Neutrophil (primary cell): ENCODE measurements at regions not wholly inside any gene's neighbourhood (a gene's known extent, or its start where the extent isn't known, plus 50 kb on each side); places are given as distances from the start of the nearest gene placed in this dataset.

Experiments
- H3K27ac ChIP-seq: fragments of 200-600 bp; sonication (generic); 2 replicates; pipeline ENCODE4 v1.5.1; 2016; ENCODE audit warnings: mild to moderate bottlenecking, moderate library complexity
- H3K27me3 ChIP-seq: fragments of 200-600 bp; sonication (generic); 2 replicates; pipeline ENCODE4 v1.6.0; 2016; ENCODE audit warnings: mild to moderate bottlenecking
- H3K36me3 ChIP-seq: fragments of 200-600 bp; sonication (generic); 2 replicates; pipeline ENCODE4 v1.5.1; 2017
- H3K4me1 ChIP-seq, 2 experiments: fragments of 200-600 bp in 1 of 2; sonication (generic) in 1 of 2; 1 replicate in 1 of 2; 2 replicates in 1 of 2; pipeline versions ENCODE4 v1.5.1 to v1.6.1; 2013 to 2016; ENCODE audit warnings: low read depth in 1 of 2, low read length in 1 of 2, mild to moderate bottlenecking in 1 of 2, moderate library complexity in 1 of 2; ENCODE audit not compliant: control insufficient read depth in 1 of 2, insufficient read depth in 1 of 2
- H3K4me3 ChIP-seq, 2 experiments: fragments of 200-600 bp in 1 of 2; sonication (generic) in 1 of 2; 1 replicate in 1 of 2; 2 replicates in 1 of 2; pipeline ENCODE4 v1.5.1; 2013 to 2016; ENCODE audit warnings: low read depth in 1 of 2, low read length in 1 of 2, mild to moderate bottlenecking in 1 of 2, moderate library complexity in 1 of 2
- H3K9me3 ChIP-seq: fragments of 200-600 bp; sonication (generic); 2 replicates; pipeline ENCODE4 v1.5.1; 2016
- TF ChIP-seq, protein P1 (sequence below): fragments of 200-600 bp; sonication (generic); IDR thresholded peaks from 2 replicates; pipeline ENCODE4 v1.5.1; 2016; ENCODE audit warnings: antibody characterized with exemption

DNA sequence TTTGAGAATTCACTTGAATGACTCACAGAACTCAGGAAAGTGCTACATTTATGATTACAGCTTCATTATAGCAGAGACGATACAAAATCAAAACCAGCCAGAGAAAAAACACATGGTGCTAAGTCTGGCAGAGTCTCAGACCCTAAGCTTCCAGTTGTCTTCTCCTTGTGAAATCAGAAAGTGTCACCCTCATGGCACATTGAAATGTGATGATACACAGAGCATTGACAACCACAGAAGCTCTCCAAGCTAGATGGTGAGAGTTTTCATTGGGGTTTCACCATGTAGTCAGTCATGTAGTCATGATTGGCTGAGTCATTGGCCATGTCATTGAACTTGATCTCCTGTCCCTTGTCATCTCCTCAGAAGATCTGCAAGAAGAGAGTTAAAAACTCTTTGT lies 526.6 kb downstream of the MRPL39 start:
- Histone ChIP-seq H3K9me3 (no peaks in the 10 kb centered on the region), H3K36me3 (no peaks in the 10 kb centered on the region)
- TF ChIP-seq, protein P1, sequence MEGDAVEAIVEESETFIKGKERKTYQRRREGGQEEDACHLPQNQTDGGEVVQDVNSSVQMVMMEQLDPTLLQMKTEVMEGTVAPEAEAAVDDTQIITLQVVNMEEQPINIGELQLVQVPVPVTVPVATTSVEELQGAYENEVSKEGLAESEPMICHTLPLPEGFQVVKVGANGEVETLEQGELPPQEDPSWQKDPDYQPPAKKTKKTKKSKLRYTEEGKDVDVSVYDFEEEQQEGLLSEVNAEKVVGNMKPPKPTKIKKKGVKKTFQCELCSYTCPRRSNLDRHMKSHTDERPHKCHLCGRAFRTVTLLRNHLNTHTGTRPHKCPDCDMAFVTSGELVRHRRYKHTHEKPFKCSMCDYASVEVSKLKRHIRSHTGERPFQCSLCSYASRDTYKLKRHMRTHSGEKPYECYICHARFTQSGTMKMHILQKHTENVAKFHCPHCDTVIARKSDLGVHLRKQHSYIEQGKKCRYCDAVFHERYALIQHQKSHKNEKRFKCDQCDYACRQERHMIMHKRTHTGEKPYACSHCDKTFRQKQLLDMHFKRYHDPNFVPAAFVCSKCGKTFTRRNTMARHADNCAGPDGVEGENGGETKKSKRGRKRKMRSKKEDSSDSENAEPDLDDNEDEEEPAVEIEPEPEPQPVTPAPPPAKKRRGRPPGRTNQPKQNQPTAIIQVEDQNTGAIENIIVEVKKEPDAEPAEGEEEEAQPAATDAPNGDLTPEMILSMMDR = no peak

GRCh38 chr21:25080141-25080540 lies 527.1 kb downstream of the MRPL39 start:
- H3K27me3 ChIP-seq = no peaks in the 10 kb centered on the region
- no peak overlapping the region for H3K4me3 ChIP-seq

More for the DNA sequence above, 526.6 kb downstream of the MRPL39 start:
- no peak overlapping the region for H3K27ac ChIP-seq
- no peaks in the 10 kb centered on the region for H3K27me3 ChIP-seq
- H3K4me3 ChIP-seq = no peak overlapping the region
- no peaks in the 10 kb centered on the region for H3K4me1 ChIP-seq

DNA sequence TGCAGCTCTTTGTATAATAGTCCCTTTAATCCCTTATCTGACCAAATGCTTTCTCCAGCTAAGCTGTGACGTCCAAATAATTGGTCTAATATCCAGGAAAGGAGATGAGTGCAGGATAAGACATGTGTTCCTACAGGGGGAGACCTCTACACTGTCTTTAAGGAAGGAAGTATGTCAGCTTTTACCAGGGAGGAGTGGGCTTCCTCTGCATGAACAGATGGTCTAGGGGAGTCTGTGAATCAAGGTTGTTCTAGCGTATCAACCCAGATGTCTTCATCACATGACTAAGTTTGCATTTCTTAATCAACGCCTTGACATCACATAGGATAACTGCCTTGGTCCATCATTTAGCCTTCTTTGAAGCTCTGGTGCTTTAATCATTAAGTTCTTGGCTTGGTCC lies 528.2 kb downstream of the MRPL39 start:
- H3K36me3 ChIP-seq = no peaks in the 10 kb centered on the region
- TF ChIP-seq, protein P1 = no peak
- no peak overlapping the region for H3K4me3 ChIP-seq
- H3K27ac ChIP-seq = no peak overlapping the region
- no peaks in the 10 kb centered on the region for H3K27me3 ChIP-seq
- H3K9me3 ChIP-seq = no peaks in the 10 kb centered on the region
- no peaks in the 10 kb centered on the region for H3K4me1 ChIP-seq

More at GRCh38 chr21:25080141-25080540, 527.1 kb downstream of the MRPL39 start:
- TF ChIP-seq, protein P1 = no peak
- H3K9me3 ChIP-seq = no peaks in the 10 kb centered on the region
- H3K36me3 ChIP-seq = no peaks in the 10 kb centered on the region
- no peak overlapping the region for H3K27ac ChIP-seq
- H3K4me1 ChIP-seq = no peaks in the 10 kb centered on the region

- Histone ChIP-seq H3K27me3 (no peaks in the 10 kb centered on the region), H3K4me1 (no peaks in the 10 kb centered on the region), H3K27ac (no peak overlapping the region), H3K9me3 (no peaks in the 10 kb centered on the region), H3K4me3 (no peak overlapping the region), H3K36me3 (no peaks in the 10 kb centered on the region)
- TF ChIP-seq, protein P1 = no peak
Observed at GRCh38 chr21:25062061-25062460, 545.2 kb downstream of the MRPL39 start.

DNA sequence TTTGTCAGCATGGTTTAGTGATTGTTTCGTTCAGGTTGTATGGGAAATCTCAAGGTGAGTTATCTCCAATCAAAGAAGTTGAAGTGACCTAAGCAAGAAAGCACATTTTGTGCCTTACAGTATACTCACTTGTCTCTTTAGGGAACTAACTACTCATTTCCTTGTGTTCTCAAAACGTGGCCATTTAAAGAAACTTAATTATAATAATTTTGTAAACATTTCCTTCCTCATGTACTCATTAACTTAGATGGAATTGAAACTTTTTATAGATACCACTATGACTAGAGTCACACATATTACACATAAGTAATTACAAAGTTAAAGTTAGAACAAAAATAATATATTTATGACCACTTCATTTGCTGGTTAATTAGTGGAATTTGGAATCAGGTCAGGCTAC lies 552.6 kb downstream of the MRPL39 start:
- Histone ChIP-seq H3K9me3 (no peaks in the 10 kb centered on the region), H3K27ac (no peak overlapping the region), H3K4me1 (no peaks in the 10 kb centered on the region), H3K4me3 (no peak overlapping the region), H3K27me3 (no peaks in the 10 kb centered on the region), H3K36me3 (no peaks in the 10 kb centered on the region)
- TF ChIP-seq, protein P1 = no peak
